MCF 10A (cell line): ENCODE measurements at regions not wholly inside any gene's neighbourhood (a gene's known extent, or its start where the extent isn't known, plus 50 kb on each side); places are given as distances from the start of the nearest gene placed in this dataset.

ENCODE experiments used
- BruUV-seq: library from RNA; stranded (reverse); fragments of 400-500 nt; replicated peaks from 2 replicates; lab custom pipeline; 2021; lab: Mats Ljungman, UMichigan
- CTCF ChIA-PET: fragments of 300-600 bp; sonication (Branson Sonifier 250); formaldehyde crosslinking; extraction: SDS; loops from one replicate; lab custom pipeline; 2021; ENCODE audit warnings: antibody characterized with exemption, inconsistent platforms; lab: Yijun Ruan, JAX
- POLR2A ChIA-PET: fragments of 300-600, 350-650 bp; sonication (Branson Sonifier 250); formaldehyde crosslinking; extraction: SDS; loops from one replicate; lab custom pipeline; 2020; ENCODE audit warnings: antibody characterized with exemption, inconsistent platforms; lab: Yijun Ruan, JAX
- DNase-seq: peaks from one replicate; pipeline ENCODE4 v3.0.0-alpha.2; 2018; ENCODE audit not compliant: unreplicated experiment
- H3K27ac Mint-ChIP-seq: one replicate; pipeline ENCODE4 v1.8.0; 2022; ENCODE audit warnings: mild to moderate bottlenecking, low read depth, mixed read lengths; ENCODE audit not compliant: unreplicated experiment
- H3K27me3 Mint-ChIP-seq: one replicate; pipeline ENCODE4 v1.8.0; 2022; ENCODE audit warnings: mixed read lengths; ENCODE audit not compliant: insufficient read depth, unreplicated experiment
- H3K36me3 Mint-ChIP-seq: one replicate; pipeline ENCODE4 v1.8.0; 2022; ENCODE audit warnings: mild to moderate bottlenecking, moderate library complexity, mixed read lengths; ENCODE audit not compliant: insufficient read depth, unreplicated experiment
- H3K4me1 Mint-ChIP-seq: one replicate; pipeline ENCODE4 v1.8.0; 2022; ENCODE audit warnings: mixed read lengths; ENCODE audit not compliant: insufficient read depth, unreplicated experiment
- H3K4me3 Mint-ChIP-seq: one replicate; pipeline ENCODE4 v1.8.0; 2022; ENCODE audit warnings: mild to moderate bottlenecking, moderate library complexity, mixed read lengths; ENCODE audit not compliant: unreplicated experiment
- H3K9me3 Mint-ChIP-seq: one replicate; pipeline ENCODE4 v1.8.0; 2022; ENCODE audit warnings: mixed read lengths; ENCODE audit not compliant: unreplicated experiment
- CTCF ChIP-seq: fragments of 200-600 bp; IDR thresholded peaks from one replicate; pipeline ENCODE4 v1.8.0; 2022; ENCODE audit warnings: antibody characterized with exemption, mild to moderate bottlenecking; ENCODE audit not compliant: unreplicated experiment
- intact Hi-C: fragments of 100-400 bp; cut with micrococcal nuclease; formaldehyde crosslinking; loops from 2 replicates; pipeline ENCODE4 v1.14.1; 2022

- no peak for DNase-seq
- no TSS peak for BruUV-seq
- Mint-ChIP-seq H3K4me1 (peaks cover 17% of the 10 kb centered on the region), H3K27ac (peak overlapping the region; percentile 86), H3K27me3 (no peaks in the 10 kb centered on the region), H3K9me3 (peaks cover 9% of the 10 kb centered on the region), H3K4me3 (peak overlapping the region; percentile 4), H3K36me3 (peaks cover 5% of the 10 kb centered on the region)
- intact Hi-C loops, result loop anchor here (2.0 kb wide), 2 partner anchors 39 to 95 kb away; no protein-coding TSS in a partner anchor
- ChIA-PET POLR2A (interaction anchor here (0.6 to 3.8 kb wide), 11 partner anchors 9 to 155 kb away, joined by 3 to 31 read pairs (median 6); partner anchors contain the start of gene GSE1), CTCF (interaction anchor here (0.5 to 1.3 kb wide), 7 partner anchors 9 to 284 kb away, joined by 3 to 4 read pairs (median 4); no protein-coding TSS in a partner anchor)
- TF ChIP-seq CTCF, result no peak
Observed at GRCh38 chr16:85515319-85515745, 97.8 kb upstream of the GSE1 start.

GRCh38 chr16:85515830-85516397, 97.2 kb upstream of the GSE1 start:
- BruUV-seq, result no TSS peak
- intact Hi-C loops, result loop anchor here (2.0 kb wide), 2 partner anchors 39 to 95 kb away; no protein-coding TSS in a partner anchor
- Mint-ChIP-seq H3K4me1 (peaks cover 17% of the 10 kb centered on the region), H3K9me3 (peaks cover 9% of the 10 kb centered on the region), H3K27me3 (no peaks in the 10 kb centered on the region), H3K36me3 (peaks cover 3% of the 10 kb centered on the region), H3K4me3 (no peak overlapping the region), H3K27ac (peak overlapping the region; percentile 86)
- POLR2A ChIA-PET, result interaction anchor here (0.6 to 3.8 kb wide), 9 partner anchors 8 to 505 kb away, joined by 3 to 31 read pairs (median 4); partner anchors contain the start of genes GSE1 and ZDHHC7
- CTCF ChIA-PET, result interaction anchor here (0.6 to 1.2 kb wide), 4 partner anchors 14 to 239 kb away, joined by 3 to 4 read pairs (median 4); no protein-coding TSS in a partner anchor
- no peak for TF ChIP-seq CTCF
- no peak for DNase-seq

GRCh38 chr16:85517154-85517553, 96.0 kb upstream of the GSE1 start:
- intact Hi-C loops, result no loop called here
- no peak overlapping the region for H3K4me3 Mint-ChIP-seq
- peaks cover 9% of the 10 kb centered on the region for H3K9me3 Mint-ChIP-seq
- no peaks in the 10 kb centered on the region for H3K36me3 Mint-ChIP-seq
- H3K27ac Mint-ChIP-seq, result no peak overlapping the region
- no TSS peak for BruUV-seq
- ChIA-PET POLR2A (interaction anchor here (0.6 to 0.8 kb wide), 2 partner anchors 37 to 98 kb away, joined by 3 read pairs; no protein-coding TSS in a partner anchor), CTCF (no interaction called here)
- no peak for DNase-seq
- no peaks in the 10 kb centered on the region for H3K27me3 Mint-ChIP-seq
- peaks cover 17% of the 10 kb centered on the region for H3K4me1 Mint-ChIP-seq
- no peak for TF ChIP-seq CTCF

- Mint-ChIP-seq H3K4me3 (no peak overlapping the region), H3K36me3 (no peaks in the 10 kb centered on the region), H3K9me3 (peaks cover 9% of the 10 kb centered on the region), H3K27me3 (no peaks in the 10 kb centered on the region), H3K27ac (no peak overlapping the region), H3K4me1 (peaks cover 21% of the 10 kb centered on the region)
- intact Hi-C loops, result no loop called here
- POLR2A ChIA-PET, result interaction anchor here (0.6 to 0.8 kb wide), 2 partner anchors 37 to 98 kb away, joined by 3 read pairs; no protein-coding TSS in a partner anchor
- no peak for DNase-seq
- no TSS peak for BruUV-seq
- no peak for TF ChIP-seq CTCF
- CTCF ChIA-PET, result no interaction called here
Observed at GRCh38 chr16:85517563-85518179, 95.5 kb upstream of the GSE1 start.
